ENCODE measurements at regions not wholly inside any gene's neighbourhood (a gene's known extent, or its start where the extent isn't known, plus 50 kb on each side); places are given as distances from the start of the nearest gene placed in this dataset.

DNA sequence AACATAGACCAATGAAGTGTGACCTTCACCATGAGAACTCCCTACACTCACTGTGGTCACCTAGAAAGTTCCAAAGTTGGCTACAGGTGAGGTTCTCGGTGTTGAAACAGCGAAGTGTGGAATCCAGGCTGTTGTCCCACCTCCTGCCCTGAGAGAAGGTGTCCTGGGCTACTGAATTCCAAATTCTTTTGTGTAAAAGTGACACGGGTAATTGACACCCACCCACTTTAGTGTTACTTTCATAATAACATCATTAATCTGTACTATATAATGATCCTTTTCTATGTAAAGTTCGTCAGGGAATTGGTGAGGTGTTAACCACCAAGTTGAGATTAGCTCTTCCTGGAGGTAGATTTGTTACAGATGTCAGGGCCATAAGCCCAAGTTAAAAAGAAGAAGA lies 690.7 kb downstream of the RWDD3 start:
- Histone ChIP-seq H3K27ac (replicated peaks) (no peak overlapping the region), H3K27me3 (ENCODE audit: insufficient read depth, poor library complexity, severe bottlenecking) (no peaks in the 10 kb centered on the region), H3K4me3 (replicated peaks; ENCODE audit: insufficient read depth, low read length) (no peak overlapping the region)
- DNase-seq (ENCODE audit: low read depth in 1 of 2, low spot score in 1 of 2): no peak
- TF ChIP-seq POLR2AphosphoS5 (IDR thresholded peaks at IDR 0.05; ENCODE audit: low read depth) (no peak), GABPA (IDR thresholded peaks at IDR 0.05; ENCODE audit: low read depth) (no peak), SPI1 (IDR thresholded peaks at IDR 0.05; ENCODE audit: borderline replicate concordance, low read depth) (no peak)
- TF ChIP-seq, protein P1, sequence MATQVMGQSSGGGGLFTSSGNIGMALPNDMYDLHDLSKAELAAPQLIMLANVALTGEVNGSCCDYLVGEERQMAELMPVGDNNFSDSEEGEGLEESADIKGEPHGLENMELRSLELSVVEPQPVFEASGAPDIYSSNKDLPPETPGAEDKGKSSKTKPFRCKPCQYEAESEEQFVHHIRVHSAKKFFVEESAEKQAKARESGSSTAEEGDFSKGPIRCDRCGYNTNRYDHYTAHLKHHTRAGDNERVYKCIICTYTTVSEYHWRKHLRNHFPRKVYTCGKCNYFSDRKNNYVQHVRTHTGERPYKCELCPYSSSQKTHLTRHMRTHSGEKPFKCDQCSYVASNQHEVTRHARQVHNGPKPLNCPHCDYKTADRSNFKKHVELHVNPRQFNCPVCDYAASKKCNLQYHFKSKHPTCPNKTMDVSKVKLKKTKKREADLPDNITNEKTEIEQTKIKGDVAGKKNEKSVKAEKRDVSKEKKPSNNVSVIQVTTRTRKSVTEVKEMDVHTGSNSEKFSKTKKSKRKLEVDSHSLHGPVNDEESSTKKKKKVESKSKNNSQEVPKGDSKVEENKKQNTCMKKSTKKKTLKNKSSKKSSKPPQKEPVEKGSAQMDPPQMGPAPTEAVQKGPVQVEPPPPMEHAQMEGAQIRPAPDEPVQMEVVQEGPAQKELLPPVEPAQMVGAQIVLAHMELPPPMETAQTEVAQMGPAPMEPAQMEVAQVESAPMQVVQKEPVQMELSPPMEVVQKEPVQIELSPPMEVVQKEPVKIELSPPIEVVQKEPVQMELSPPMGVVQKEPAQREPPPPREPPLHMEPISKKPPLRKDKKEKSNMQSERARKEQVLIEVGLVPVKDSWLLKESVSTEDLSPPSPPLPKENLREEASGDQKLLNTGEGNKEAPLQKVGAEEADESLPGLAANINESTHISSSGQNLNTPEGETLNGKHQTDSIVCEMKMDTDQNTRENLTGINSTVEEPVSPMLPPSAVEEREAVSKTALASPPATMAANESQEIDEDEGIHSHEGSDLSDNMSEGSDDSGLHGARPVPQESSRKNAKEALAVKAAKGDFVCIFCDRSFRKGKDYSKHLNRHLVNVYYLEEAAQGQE (IDR thresholded peaks at IDR 0.05; ENCODE audit: insufficient replicate concordance, low read depth): no peak
- TF ChIP-seq, protein P2, sequence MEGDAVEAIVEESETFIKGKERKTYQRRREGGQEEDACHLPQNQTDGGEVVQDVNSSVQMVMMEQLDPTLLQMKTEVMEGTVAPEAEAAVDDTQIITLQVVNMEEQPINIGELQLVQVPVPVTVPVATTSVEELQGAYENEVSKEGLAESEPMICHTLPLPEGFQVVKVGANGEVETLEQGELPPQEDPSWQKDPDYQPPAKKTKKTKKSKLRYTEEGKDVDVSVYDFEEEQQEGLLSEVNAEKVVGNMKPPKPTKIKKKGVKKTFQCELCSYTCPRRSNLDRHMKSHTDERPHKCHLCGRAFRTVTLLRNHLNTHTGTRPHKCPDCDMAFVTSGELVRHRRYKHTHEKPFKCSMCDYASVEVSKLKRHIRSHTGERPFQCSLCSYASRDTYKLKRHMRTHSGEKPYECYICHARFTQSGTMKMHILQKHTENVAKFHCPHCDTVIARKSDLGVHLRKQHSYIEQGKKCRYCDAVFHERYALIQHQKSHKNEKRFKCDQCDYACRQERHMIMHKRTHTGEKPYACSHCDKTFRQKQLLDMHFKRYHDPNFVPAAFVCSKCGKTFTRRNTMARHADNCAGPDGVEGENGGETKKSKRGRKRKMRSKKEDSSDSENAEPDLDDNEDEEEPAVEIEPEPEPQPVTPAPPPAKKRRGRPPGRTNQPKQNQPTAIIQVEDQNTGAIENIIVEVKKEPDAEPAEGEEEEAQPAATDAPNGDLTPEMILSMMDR (IDR thresholded peaks at IDR 0.05; ENCODE audit: insufficient read depth, low read length): no peak

DNA sequence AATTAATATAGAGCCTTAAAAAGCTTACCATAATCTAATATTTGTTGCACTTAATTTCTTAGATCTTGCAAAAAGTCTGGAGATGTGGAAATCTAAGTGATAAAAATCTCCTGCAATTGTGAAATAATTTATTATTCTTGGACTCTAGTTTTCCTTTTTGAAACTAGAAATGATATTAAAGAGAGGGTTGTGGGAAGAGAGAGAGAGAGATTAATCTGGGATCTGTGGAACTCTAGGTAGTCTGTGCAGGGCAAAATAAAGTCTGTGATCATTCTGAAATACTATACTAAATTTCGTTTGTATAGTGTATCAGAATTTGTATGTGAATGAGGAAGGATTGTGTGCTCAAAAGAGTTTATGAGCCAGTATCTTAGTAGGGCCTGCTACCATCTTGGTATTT lies 692.3 kb downstream of the RWDD3 start:
- DNase-seq (ENCODE audit: low read depth in 1 of 2, low spot score in 1 of 2): no peak
- no peak overlapping the region for H3K27ac ChIP-seq (replicated peaks)

DNA sequence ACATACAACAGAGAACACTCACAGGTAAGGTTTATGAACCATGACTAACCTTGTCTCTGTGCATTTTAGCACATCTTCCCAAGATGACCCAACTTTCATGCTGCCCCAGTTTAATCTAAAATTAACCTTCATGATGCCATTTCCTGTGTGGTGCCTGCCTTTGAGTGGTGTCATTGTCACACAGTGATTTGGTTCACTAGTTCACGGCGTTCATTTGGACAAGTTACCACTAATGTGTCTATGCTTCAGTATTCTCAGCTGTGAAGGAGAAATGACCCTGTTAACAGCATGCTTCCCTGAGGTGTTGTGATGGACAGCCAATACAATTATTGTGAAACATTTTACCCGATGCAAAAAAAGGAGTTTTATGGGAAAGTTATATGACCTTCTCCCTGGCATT lies 693.1 kb downstream of the RWDD3 start:
- H3K27ac ChIP-seq (replicated peaks): no peak overlapping the region
- H3K27me3 ChIP-seq (ENCODE audit: insufficient read depth, poor library complexity, severe bottlenecking): no peaks in the 10 kb centered on the region
- DNase-seq (ENCODE audit: low read depth in 1 of 2, low spot score in 1 of 2): no peak
- no peak overlapping the region for H3K4me3 ChIP-seq (replicated peaks; ENCODE audit: insufficient read depth, low read length)
- TF ChIP-seq, protein P1 (IDR thresholded peaks at IDR 0.05; ENCODE audit: insufficient replicate concordance, low read depth): no peak
- TF ChIP-seq SPI1 (IDR thresholded peaks at IDR 0.05; ENCODE audit: borderline replicate concordance, low read depth): no peak
- no peak for TF ChIP-seq GABPA (IDR thresholded peaks at IDR 0.05; ENCODE audit: low read depth)
- TF ChIP-seq POLR2AphosphoS5 (IDR thresholded peaks at IDR 0.05; ENCODE audit: low read depth): no peak
- TF ChIP-seq, protein P2 (IDR thresholded peaks at IDR 0.05; ENCODE audit: insufficient read depth, low read length): no peak

More for the DNA sequence above, 692.3 kb downstream of the RWDD3 start:
- no peak for TF ChIP-seq SPI1 (IDR thresholded peaks at IDR 0.05; ENCODE audit: borderline replicate concordance, low read depth)
- TF ChIP-seq, protein P2 (IDR thresholded peaks at IDR 0.05; ENCODE audit: insufficient read depth, low read length): no peak
- TF ChIP-seq GABPA (IDR thresholded peaks at IDR 0.05; ENCODE audit: low read depth): no peak
- TF ChIP-seq POLR2AphosphoS5 (IDR thresholded peaks at IDR 0.05; ENCODE audit: low read depth): no peak
- TF ChIP-seq, protein P1 (IDR thresholded peaks at IDR 0.05; ENCODE audit: insufficient replicate concordance, low read depth): no peak
- no peak overlapping the region for H3K4me3 ChIP-seq (replicated peaks; ENCODE audit: insufficient read depth, low read length)
- H3K27me3 ChIP-seq (ENCODE audit: insufficient read depth, poor library complexity, severe bottlenecking): no peaks in the 10 kb centered on the region
